ENCODE measurements at regions not wholly inside any gene's neighbourhood (a gene's known extent, or its start where the extent isn't known, plus 50 kb on each side); places are given as distances from the start of the nearest gene placed in this dataset.

DNA sequence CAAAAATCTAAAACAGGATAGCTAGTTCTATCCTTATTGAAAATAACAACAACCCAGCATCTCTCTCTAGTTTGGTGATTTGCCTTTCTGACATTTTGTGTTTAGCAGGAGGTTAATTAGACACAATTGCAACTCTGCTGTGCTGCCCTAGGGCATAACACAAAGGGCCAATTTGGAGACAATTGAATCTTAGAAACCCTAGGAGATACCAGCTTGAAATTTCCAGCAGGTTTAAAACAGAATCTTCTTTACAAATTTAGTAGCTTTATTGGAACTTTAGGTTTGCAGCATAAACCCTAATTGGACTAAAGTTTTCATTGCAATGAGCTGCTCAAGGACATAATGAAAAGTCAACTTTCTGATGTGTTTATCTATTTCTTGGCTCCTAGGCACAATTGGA, 166.7 kb upstream of the FER start:
- intact Hi-C loops (cut with DNase I): no loop called here
- no peaks in the 10 kb centered on the region for H3K9me3 ChIP-seq
- H3K27me3 ChIP-seq: no peaks in the 10 kb centered on the region

DNA sequence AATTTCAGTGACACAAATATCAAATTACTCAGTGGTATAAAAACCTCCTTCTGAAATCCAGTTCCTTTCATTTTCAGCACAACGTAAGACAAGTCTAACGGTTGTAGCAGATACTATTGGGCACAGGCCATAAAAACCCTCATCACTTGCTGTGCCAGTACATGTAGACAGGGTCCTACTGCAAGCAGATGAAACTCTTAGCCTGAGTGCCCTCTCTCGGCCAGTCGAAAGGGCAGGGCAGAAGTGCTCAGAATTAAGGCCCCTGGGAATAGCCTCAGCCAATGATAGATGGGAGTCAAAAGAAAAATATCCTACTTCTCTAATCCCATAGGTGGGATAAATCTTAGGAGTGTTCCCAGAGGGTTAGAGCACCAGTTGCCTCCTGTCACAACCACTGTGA, 168.5 kb upstream of the FER start:
- DNase-seq (no peak), ATAC-seq (no peak)
- Histone ChIP-seq H3K27me3 (no peaks in the 10 kb centered on the region), H3K36me3 (no peaks in the 10 kb centered on the region), H3K27ac (no peak overlapping the region), H3K9me3 (no peaks in the 10 kb centered on the region), H3K4me3 (no peak overlapping the region), H3K4me1 (no peaks in the 10 kb centered on the region)
- intact Hi-C loops (cut with DNase I): no loop called here
- TF ChIP-seq, protein P1, sequence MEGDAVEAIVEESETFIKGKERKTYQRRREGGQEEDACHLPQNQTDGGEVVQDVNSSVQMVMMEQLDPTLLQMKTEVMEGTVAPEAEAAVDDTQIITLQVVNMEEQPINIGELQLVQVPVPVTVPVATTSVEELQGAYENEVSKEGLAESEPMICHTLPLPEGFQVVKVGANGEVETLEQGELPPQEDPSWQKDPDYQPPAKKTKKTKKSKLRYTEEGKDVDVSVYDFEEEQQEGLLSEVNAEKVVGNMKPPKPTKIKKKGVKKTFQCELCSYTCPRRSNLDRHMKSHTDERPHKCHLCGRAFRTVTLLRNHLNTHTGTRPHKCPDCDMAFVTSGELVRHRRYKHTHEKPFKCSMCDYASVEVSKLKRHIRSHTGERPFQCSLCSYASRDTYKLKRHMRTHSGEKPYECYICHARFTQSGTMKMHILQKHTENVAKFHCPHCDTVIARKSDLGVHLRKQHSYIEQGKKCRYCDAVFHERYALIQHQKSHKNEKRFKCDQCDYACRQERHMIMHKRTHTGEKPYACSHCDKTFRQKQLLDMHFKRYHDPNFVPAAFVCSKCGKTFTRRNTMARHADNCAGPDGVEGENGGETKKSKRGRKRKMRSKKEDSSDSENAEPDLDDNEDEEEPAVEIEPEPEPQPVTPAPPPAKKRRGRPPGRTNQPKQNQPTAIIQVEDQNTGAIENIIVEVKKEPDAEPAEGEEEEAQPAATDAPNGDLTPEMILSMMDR (IDR thresholded peaks at IDR 0.05): no peak

More for the DNA sequence above, 166.7 kb upstream of the FER start:
- no peaks in the 10 kb centered on the region for H3K36me3 ChIP-seq
- no peak for ATAC-seq
- TF ChIP-seq, protein P1 (IDR thresholded peaks at IDR 0.05): no peak
- H3K4me1 ChIP-seq: no peaks in the 10 kb centered on the region
- H3K4me3 ChIP-seq: no peak overlapping the region
- no peak overlapping the region for H3K27ac ChIP-seq
- no peak for DNase-seq

DNA sequence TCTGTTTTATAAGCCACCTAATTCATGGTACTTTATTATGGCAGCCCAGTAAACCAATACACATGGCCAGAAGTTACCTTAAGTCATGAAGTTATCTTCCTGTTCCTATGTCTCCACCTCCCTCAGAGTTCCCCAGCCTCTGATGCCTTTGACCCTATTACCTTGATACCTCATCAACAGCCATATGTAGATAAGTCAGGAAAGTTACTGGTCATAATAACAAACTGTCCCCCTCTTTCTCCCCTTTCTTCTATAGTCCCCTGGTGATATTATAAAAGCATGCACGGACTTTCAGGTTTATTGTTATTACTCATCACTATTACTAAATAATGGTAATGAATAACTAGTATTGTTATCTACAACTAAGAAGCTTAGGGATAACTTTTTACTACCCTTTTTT, 168.9 kb upstream of the FER start:
- ATAC-seq: no peak
- TF ChIP-seq, protein P1 (IDR thresholded peaks at IDR 0.05): no peak

DNA sequence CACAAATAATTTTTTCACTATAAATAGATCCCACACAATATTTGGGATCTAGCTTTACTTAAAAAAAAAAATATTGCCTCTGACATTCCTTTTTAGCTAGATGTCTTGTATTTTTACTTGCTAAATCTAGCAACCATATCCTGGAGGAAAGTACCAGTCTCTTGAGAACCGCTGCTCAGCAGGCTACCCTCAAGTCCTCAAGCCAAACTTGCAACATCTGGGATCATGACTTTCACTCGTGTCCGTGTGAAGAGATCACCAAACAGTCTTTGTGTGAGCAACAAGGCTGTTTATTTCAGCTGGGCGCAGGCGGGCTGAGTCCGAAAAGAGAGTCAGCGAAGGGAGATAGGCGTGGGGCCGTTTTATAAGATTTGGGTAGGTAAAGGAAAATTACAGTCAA, 180.3 kb upstream of the FER start:
- H3K9me3 ChIP-seq: no peaks in the 10 kb centered on the region
- no peaks in the 10 kb centered on the region for H3K27me3 ChIP-seq
- TF ChIP-seq, protein P1 (IDR thresholded peaks at IDR 0.05): no peak
- intact Hi-C loops (cut with DNase I): no loop called here
- no peaks in the 10 kb centered on the region for H3K36me3 ChIP-seq
- no peak overlapping the region for H3K4me3 ChIP-seq
- no peaks in the 10 kb centered on the region for H3K4me1 ChIP-seq
- no peak for ATAC-seq
- no peak overlapping the region for H3K27ac ChIP-seq
- DNase-seq: no peak

More for the DNA sequence above, 168.9 kb upstream of the FER start:
- Histone ChIP-seq H3K9me3 (no peaks in the 10 kb centered on the region), H3K36me3 (no peaks in the 10 kb centered on the region), H3K27ac (no peak overlapping the region), H3K27me3 (no peaks in the 10 kb centered on the region), H3K4me1 (no peaks in the 10 kb centered on the region), H3K4me3 (no peak overlapping the region)
- DNase-seq: no peak
- intact Hi-C loops (cut with DNase I): no loop called here

DNA sequence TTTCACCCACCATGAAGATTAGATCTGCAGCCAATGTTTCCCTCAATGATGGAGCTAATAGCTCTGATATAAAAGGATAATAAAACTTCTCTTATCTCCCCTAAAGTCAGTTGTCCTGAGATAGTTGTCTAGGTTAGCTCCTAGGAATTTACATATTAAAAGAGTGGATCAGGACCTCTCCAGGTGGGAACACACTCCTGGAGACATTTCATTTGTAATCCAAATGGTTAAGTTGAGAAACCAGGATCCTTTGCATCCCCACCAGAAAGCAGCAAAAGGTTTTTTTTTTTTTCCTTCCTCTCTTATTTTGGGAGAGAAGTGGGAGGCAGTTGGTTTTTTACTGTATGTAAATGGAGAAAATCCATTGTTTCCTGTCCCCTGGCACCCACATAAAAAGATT, 182.5 kb upstream of the FBXL17 start:
- Histone ChIP-seq H3K4me3 (no peak overlapping the region), H3K4me1 (no peaks in the 10 kb centered on the region), H3K9me3 (no peaks in the 10 kb centered on the region), H3K36me3 (no peaks in the 10 kb centered on the region), H3K27ac (no peak overlapping the region), H3K27me3 (no peaks in the 10 kb centered on the region)
- ATAC-seq (no peak), DNase-seq (no peak)
- intact Hi-C loops (cut with DNase I): no loop called here
- TF ChIP-seq, protein P1 (IDR thresholded peaks at IDR 0.05): no peak

DNA sequence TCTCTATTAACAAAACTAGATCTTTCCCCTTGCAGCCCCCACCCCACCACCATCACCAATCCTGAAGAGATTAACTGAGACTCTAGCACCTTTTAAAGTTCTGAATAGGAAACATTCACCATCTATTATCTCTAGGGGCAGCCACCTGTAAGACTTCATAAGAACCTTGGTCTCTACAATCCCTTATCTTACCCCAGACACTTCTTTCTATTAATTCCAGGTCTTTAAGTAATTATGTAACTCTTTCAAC, 180.2 kb upstream of the FBXL17 start:
- TF ChIP-seq, protein P1 (IDR thresholded peaks at IDR 0.05): no peak
- no peak overlapping the region for H3K27ac ChIP-seq
- intact Hi-C loops (cut with DNase I): no loop called here
- H3K9me3 ChIP-seq: no peaks in the 10 kb centered on the region
- ATAC-seq (no peak), DNase-seq (no peak)
- H3K4me1 ChIP-seq: no peaks in the 10 kb centered on the region
- no peak overlapping the region for H3K4me3 ChIP-seq
- H3K36me3 ChIP-seq: no peaks in the 10 kb centered on the region
- no peaks in the 10 kb centered on the region for H3K27me3 ChIP-seq

All from upper lobe of right lung (tissue), 1 donor.